Astrocyte of the cerebellum (primary cell): ENCODE measurements at regions not wholly inside any gene's neighbourhood (a gene's known extent, or its start where the extent isn't known, plus 50 kb on each side); places are given as distances from the start of the nearest gene placed in this dataset.

Source experiments
- DNase-seq: peaks from one replicate; pipeline ENCODE4 v3.0.0-alpha.2; 2011; ENCODE audit warnings: low read depth
- H3K4me3 ChIP-seq: 2 replicates; pipeline ENCODE4 v1.5.1; 2011; ENCODE audit warnings: mild to moderate bottlenecking, low read depth, low read length, moderate library complexity
- CTCF ChIP-seq: IDR thresholded peaks from 2 replicates; pipeline ENCODE4 v1.5.1; 2012; ENCODE audit warnings: low read length, low read depth, moderate library complexity, mild to moderate bottlenecking; ENCODE audit errors: missing control alignments
- in situ Hi-C: cut with HindIII; loops from 2 replicates; pipeline ENCODE4 v1.10.0; 2017; ENCODE audit warnings: low sequenced_read_pairs

- TF ChIP-seq CTCF: no peak
- H3K4me3 ChIP-seq: no peak overlapping the region
- no peak for DNase-seq
- in situ Hi-C loops: no loop called here
Observed at GRCh38 chr17:51372345-51373004, 112.1 kb downstream of the UTP18 start.

- DNase-seq: no peak
- no peak for TF ChIP-seq CTCF
- no peak overlapping the region for H3K4me3 ChIP-seq
- in situ Hi-C loops: no loop called here
Observed at GRCh38 chr17:51373489-51374152, 113.3 kb downstream of the UTP18 start.

- no peak for TF ChIP-seq CTCF
- no peak overlapping the region for H3K4me3 ChIP-seq
- DNase-seq: no peak
- in situ Hi-C loops: no loop called here
Observed at GRCh38 chr17:51374209-51374608, 113.9 kb downstream of the UTP18 start.

- no peak for TF ChIP-seq CTCF
- H3K4me3 ChIP-seq: no peak overlapping the region
- in situ Hi-C loops: no loop called here
- DNase-seq: no peak
Observed at GRCh38 chr17:51375771-51376170, 115.4 kb downstream of the UTP18 start.

- no peak overlapping the region for H3K4me3 ChIP-seq
- DNase-seq: no peak
- in situ Hi-C loops: no loop called here
- no peak for TF ChIP-seq CTCF
Observed at GRCh38 chr17:51376739-51377138, 116.4 kb downstream of the UTP18 start.

- no peak for TF ChIP-seq CTCF
- in situ Hi-C loops: no loop called here
- no peak overlapping the region for H3K4me3 ChIP-seq
- DNase-seq: no peak
Observed at GRCh38 chr17:51381262-51381661, 120.9 kb downstream of the UTP18 start.
